GM23248 (cell line): ENCODE measurements at regions not wholly inside any gene's neighbourhood (a gene's known extent, or its start where the extent isn't known, plus 50 kb on each side); places are given as distances from the start of the nearest gene placed in this dataset. TPM values are rescaled to one million over a fixed set of nuclear protein-coding genes. Genes with fewer than 3 reads are reported as not detected.

Source experiments
- DNase-seq: peaks from one replicate; pipeline ENCODE4 v3.0.0-alpha.2; 2015
- H2AFZ ChIP-seq: fragments of 200-600 bp; sonication (generic); 2 replicates; pipeline ENCODE4 v1.6.1; 2016; ENCODE audit warnings: antibody characterized with exemption
- H3F3A ChIP-seq: fragments of 200-600 bp; sonication (generic); 2 replicates; pipeline ENCODE4 v1.6.1; 2016; ENCODE audit warnings: mild to moderate bottlenecking, antibody characterized with exemption, mixed run types; ENCODE audit not compliant: insufficient read depth
- H3K27ac ChIP-seq: fragments of 200-600 bp; sonication (generic); 2 replicates; pipeline ENCODE4 v1.5.1; 2016; ENCODE audit warnings: mild to moderate bottlenecking
- H3K27me3 ChIP-seq: fragments of 200-600 bp; sonication (generic); replicated peaks from 2 replicates; pipeline ENCODE4 v1.6.1; 2016; ENCODE audit warnings: mild to moderate bottlenecking; ENCODE audit not compliant: insufficient read depth
- H3K36me3 ChIP-seq: fragments of 200-600 bp; sonication (generic); 2 replicates; pipeline ENCODE4 v1.6.1; 2016; ENCODE audit warnings: low read depth, mild to moderate bottlenecking
- H3K4me1 ChIP-seq: fragments of 200-600 bp; sonication (generic); 2 replicates; pipeline ENCODE4 v1.6.1; 2016; ENCODE audit warnings: mild to moderate bottlenecking; ENCODE audit not compliant: insufficient read depth
- H3K4me2 ChIP-seq: fragments of 200-600 bp; sonication (generic); one replicate; pipeline ENCODE4 v1.6.1; 2016; ENCODE audit warnings: mild to moderate bottlenecking; ENCODE audit not compliant: unreplicated experiment
- H3K4me3 ChIP-seq: fragments of 200-600 bp; sonication (generic); 2 replicates; pipeline ENCODE4 v1.5.1; 2016; ENCODE audit warnings: mild to moderate bottlenecking
- H3K79me2 ChIP-seq: fragments of 200-600 bp; sonication (generic); 2 replicates; pipeline ENCODE4 v1.6.1; 2016; ENCODE audit warnings: mild to moderate bottlenecking; ENCODE audit not compliant: insufficient read depth
- H3K9ac ChIP-seq: fragments of 200-600 bp; sonication (generic); 2 replicates; pipeline ENCODE4 v1.6.1; 2016; ENCODE audit warnings: mild to moderate bottlenecking
- H3K9me2 ChIP-seq: fragments of 200-600 bp; sonication (generic); 2 replicates; pipeline ENCODE4 v1.6.1; 2016; ENCODE audit warnings: mixed run types, mild to moderate bottlenecking, moderate library complexity; ENCODE audit not compliant: insufficient read depth
- H3K9me3 ChIP-seq: fragments of 200-600 bp; sonication (generic); one replicate; pipeline ENCODE4 v1.6.1; 2017; ENCODE audit warnings: low read depth
- H4K20me1 ChIP-seq: fragments of 200-600 bp; sonication (generic); 2 replicates; pipeline ENCODE4 v1.6.0; 2016; ENCODE audit not compliant: insufficient read depth
- EZH2 ChIP-seq: fragments of 200-600 bp; sonication (generic); IDR thresholded peaks from 2 replicates; pipeline ENCODE4 v1.6.1; 2018; ENCODE audit warnings: antibody characterized with exemption, mild to moderate bottlenecking; ENCODE audit not compliant: insufficient read depth, poor library complexity, severe bottlenecking
- EZH2phosphoT487 ChIP-seq: fragments of 200-600 bp; sonication (generic); IDR thresholded peaks from 2 replicates; pipeline ENCODE4 v1.6.1; 2018; ENCODE audit warnings: antibody characterized with exemption, moderate library complexity, mild to moderate bottlenecking, low read depth; ENCODE audit not compliant: insufficient read depth
- WGBS, 2 experiments: methylation state at CpG; one replicate each; pipeline ENCODE4 v1.1.6; 2015 to 2017; ENCODE audit warnings: low lambda C conversion rate in 2 of 2, low coverage in 1 of 2; ENCODE audit errors: missing lambda C conversion rate in 2 of 2; 5-methylcytosine and 5-hydroxymethylcytosine counted together
- in situ Hi-C: fragments of 300-500 bp; cut with MboI; formaldehyde crosslinking; loops from 2 replicates; pipeline ENCODE4 v1.15.0; 2020
- small RNA-seq: library from RNA; depleted of rRNA; stranded (forward); fragments of <200 nt; gene quantifications from one replicate; pipeline ENCODE3, GENCODE V24; 2014; ENCODE audit warnings: low read depth, low replicate concordance

DNA sequence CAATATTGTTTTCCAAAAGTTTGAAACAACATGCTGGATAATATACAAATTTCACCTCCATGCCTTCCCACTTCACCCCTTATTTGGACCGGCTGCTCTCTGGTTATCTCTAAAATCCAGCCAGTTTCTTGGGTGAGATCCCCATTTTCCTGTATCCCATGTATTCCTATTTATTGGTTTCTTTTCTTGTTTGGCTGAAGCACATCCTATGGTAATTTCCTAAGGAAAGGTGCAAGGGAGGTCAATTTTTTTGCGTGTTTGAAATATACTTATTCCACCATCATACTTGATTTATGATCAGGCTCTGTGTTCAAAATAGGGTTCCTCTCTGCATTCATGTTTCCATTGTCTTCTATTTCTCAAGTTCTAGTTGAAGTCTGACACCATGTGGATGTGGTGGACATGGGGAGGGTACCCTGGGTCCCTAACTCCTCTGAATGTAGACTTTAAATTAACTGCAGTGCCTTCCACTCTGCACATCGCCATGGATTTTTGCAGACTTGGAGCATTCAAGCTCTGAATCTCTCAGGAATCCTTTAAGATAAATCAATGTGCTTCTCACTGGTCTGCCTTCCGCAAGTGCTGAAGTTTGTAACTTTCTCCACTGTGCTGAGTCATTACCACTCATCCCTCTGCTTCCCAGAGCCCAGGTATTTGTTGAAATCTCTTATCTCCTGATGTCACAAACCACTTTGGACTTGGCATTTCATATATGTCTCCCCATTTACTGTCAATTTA, 52.1 kb upstream of the TLE3 start:
- Histone ChIP-seq H3K9ac (no peak overlapping the region), H3K36me3 (no peaks in the 10 kb centered on the region), H3K79me2 (no peaks in the 10 kb centered on the region), H4K20me1 (no peaks in the 10 kb centered on the region), H3K4me1 (no peaks in the 10 kb centered on the region), H3K27ac (no peak overlapping the region), H3K27me3 (peaks cover 13% of the 10 kb centered on the region; the same call in 1 of the 2 replicates), H3K4me3 (no peak overlapping the region), H3K4me2 (no peak overlapping the region), H3K9me2 (no peaks in the 10 kb centered on the region), H3F3A (no peaks in the 10 kb centered on the region), H3K9me3 (no peaks in the 10 kb centered on the region), H2AFZ (no peak overlapping the region)
- DNase-seq = peak; percentile 64
- TF ChIP-seq EZH2 = no peak
- no peak for TF ChIP-seq EZH2phosphoT487
- in situ Hi-C loops = no loop called here
- 77 to 89% methylated on average over 4 of the region's 4 CpGs for whole genome bisulfite sequencing, 2 experiments

DNA sequence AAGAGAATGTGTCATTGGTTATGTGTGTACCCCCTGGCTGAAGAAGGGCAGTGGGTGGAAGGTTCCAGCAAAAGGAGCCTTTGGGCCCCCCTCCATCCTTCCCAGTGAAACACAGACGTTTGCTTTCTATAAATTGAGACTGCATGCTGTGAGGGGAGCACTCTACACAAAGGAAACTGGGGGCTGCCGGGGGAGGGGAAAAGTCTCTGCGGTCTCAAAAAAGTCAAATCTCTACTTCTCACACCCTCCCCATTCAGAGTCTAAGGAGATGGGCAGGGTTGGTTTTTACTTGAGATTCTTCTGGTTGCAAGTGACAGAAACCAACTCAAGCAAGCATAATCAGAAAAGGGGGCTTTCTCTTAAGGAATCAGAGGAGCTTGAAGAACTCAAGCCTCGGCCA, 50.1 kb upstream of the TLE3 start:
- WGBS, 2 experiments = 72 to 85% methylated on average over 4 of the region's 4 CpGs
- Histone ChIP-seq H3K4me1 (no peaks in the 10 kb centered on the region), H3K9me2 (no peaks in the 10 kb centered on the region), H3K27me3 (peaks cover 19% of the 10 kb centered on the region; the same call in 1 of the 2 replicates), H3K9me3 (no peaks in the 10 kb centered on the region), H2AFZ (no peak overlapping the region), H3K4me3 (no peak overlapping the region), H3K27ac (no peak overlapping the region), H3K79me2 (no peaks in the 10 kb centered on the region), H3K9ac (no peak overlapping the region), H3K36me3 (no peaks in the 10 kb centered on the region), H3F3A (no peaks in the 10 kb centered on the region), H4K20me1 (no peaks in the 10 kb centered on the region), H3K4me2 (no peak overlapping the region)
- TF ChIP-seq EZH2phosphoT487 (no peak), EZH2 (no peak)
- in situ Hi-C loops = no loop called here
- DNase-seq = no peak

Small RNAs in the stretch of these regions (small RNA-seq; reads per million reads assigned to genes)
- gene RNU6-745P = not detected
